Sciatic nerve (tissue), 2 donors: ENCODE measurements at regions not wholly inside any gene's neighbourhood (a gene's known extent, or its start where the extent isn't known, plus 50 kb on each side); places are given as distances from the start of the nearest gene placed in this dataset.
"Not testable (repeated sequence)": the region's sequence is repeated elsewhere in the genome, so short reads cannot be mapped to it uniquely, and the experiment has no call there.

Experiments used
- ATAC-seq: fragments of 200-7000 bp; cut with Tn5 transposase; one replicate; pipeline ENCODE4 v1.9.1; 2020; ENCODE audit warnings: mild to moderate bottlenecking, moderate library complexity
- DNase-seq: peaks from one replicate; pipeline ENCODE4 v3.0.0-alpha.2; 2020; ENCODE audit warnings: low spot score
- intact Hi-C: fragments of 100-400 bp; cut with DNase I; formaldehyde crosslinking; loops from one replicate; pipeline ENCODE4 v1.14.2; 2022
- donor health status: DM: no; HTN: no; CAD: no.
- donor health status: DM: no; HTN: no; CAD: no.

DNA sequence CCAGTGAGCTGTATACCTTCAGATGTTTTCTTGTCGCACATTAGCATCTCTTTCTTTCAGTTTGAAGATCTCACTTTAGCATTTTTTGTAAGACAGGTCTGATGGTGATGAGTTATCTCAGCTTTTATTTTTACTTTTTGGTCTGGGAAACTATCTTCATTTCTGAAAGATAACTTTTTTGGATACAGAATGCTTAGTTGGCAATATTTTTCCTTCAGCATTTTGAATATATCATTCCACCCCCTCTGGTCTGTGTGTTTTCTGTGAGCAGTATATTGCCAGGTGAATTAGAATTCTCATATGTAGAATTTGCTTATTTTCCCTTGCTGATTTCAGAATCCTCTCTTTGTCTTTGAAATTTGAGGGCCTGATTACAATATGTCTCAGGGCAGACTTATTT, 743.3 kb downstream of the PLOD2 start:
- intact Hi-C loops: loop anchor here (5.0 kb wide), 1 partner anchor 1740 kb away; no protein-coding TSS in a partner anchor
- no peak for ATAC-seq
- DNase-seq: no peak

DNA sequence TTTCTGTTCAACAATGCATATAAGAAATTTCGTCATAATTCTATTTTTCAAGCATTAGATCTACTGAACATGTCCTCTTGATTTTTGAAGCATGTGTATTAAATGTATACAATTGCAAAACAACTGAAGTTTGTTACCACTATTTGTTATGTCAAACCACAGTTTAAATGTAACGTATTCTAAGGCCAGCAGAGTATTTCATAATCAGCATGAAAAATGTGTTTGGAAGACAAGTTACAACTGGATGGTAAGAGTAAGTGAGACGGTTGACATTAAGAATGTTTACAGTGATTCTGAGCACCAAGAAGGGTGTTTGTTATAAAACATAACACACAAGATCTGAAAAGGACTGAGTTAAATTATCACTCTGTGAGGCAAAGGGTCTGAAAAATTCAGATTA, 738.4 kb downstream of the PLOD2 start:
- ATAC-seq: no peak
- no peak for DNase-seq
- intact Hi-C loops: no loop called here

DNA sequence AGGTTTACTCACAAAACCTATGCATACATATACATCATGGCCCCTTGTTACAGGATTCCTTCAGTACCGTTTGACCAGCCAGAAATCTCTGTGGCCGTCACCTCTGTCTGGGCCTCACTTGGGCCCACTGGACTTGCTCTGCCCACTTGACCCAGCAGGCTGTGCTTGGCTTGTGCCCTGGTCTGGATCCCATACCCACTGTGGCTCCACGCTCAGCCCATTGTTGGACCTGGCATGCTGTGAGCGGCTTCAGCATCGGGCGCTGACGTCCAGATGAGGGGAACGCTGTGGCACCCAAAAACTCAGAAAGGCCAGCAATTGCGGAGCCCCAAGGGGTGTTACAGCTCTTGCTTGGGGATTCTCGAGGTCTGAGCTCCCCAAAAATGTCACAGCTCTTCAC, 733.6 kb downstream of the PLOD2 start:
- intact Hi-C loops: no loop called here
- DNase-seq (no peak), ATAC-seq (no peak)

DNA sequence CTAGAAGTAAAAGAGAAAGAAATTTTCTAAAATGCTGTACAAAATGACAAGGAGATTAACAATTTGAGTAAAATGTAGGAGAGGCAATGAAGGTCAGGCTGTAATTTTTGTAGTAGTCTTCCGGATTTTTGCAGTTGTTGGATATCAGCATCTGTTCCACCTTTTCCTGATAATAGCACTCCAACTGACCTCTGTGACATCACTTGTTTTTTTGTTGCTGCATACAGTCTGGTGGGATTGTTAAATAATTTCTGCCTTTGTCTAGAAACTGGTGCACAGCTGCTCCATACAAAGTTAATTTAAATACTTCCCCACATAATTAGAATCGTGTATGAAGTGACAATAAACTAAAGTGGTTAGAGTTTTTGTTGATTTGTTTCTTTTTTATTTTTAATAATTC, 731.4 kb downstream of the PLOD2 start:
- intact Hi-C loops: no loop called here
- no peak for ATAC-seq

DNA sequence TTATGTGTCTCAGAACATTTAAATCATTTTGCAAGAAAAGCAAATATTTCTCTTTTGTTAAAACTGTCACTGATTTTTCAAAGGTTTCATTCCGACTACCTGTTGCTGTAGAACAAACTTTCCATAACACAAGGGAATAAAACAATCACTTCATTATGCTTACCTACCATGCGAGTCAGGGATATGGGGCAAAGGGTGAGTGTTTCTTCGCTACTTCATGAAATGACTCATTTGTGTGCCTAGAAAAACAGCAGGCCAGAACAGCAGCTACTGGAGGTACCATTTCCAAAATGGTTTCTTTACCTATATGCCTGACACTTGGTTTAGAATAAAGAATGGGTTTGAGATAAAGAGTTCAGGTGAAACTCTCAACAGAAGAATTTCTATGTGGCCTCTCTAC, 712.5 kb downstream of the PLOD2 start:
- intact Hi-C loops: no loop called here
- no peak for ATAC-seq
- DNase-seq: no peak

More for the DNA sequence above, 731.4 kb downstream of the PLOD2 start:
- DNase-seq: no peak

DNA sequence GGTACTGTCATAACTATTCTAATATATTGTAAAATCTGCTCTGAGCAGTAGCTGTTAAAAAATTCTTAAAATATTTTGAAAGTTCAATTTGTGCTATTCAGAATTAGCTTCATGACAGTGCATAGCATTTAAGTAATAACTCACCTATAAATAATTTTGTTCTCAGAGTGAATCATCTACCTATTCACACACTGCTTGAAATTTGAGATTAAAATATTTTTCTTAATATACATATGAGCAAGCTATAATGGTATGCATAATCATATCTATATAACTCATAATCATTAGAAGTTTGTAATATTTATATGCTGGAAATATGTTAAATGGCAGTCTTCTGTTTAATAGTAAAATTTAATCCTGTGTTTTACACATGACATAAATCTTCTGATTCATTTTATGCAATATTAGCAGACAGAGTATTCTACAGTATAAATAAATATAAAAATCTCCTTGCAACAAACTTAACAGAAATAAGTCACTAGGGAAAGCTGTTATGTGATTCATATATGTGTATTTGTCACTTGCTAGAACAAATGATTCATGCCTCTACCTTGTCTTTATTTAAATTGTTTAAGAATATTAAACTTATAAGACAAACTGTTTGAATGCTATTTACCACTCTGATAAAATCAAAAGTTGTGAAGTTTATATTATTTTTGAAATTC, 710.8 kb downstream of the PLOD2 start:
- intact Hi-C loops: no loop called here
- ATAC-seq (no peak), DNase-seq (no peak)

DNA sequence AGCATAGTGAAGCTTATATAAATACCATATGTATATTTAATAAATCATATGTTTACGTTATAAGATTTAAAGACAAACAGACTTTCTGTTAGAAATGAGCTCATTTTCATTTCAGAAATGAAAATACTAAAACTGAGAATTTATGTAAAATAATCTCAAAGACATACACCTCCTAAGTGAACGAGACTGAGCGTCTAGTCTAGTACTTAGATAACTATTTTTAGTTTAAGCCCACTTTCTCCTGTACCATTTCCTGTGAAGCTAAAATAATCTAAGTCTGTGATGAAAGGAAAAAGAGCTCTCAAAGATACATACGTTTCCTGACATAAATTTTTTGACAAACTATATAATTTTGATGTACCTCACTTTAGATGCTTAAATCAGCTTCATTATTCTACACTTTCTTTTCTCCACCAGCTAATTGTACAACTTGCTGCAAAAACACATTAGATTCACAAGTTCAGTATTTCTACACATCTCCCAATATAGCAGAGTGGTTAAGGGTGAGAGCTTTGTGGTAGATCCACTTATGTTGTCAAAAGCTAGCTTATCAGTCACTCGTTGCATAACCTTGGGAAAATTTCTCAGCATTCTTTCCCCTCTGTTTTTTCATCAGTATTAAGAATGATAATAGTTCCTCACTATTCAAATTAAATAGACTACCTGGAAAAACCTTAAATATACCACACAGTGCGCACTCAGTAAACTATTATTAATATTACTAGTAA, 703.0 kb downstream of the PLOD2 start:
- no peak for ATAC-seq
- DNase-seq: no peak
- intact Hi-C loops: no loop called here

DNA sequence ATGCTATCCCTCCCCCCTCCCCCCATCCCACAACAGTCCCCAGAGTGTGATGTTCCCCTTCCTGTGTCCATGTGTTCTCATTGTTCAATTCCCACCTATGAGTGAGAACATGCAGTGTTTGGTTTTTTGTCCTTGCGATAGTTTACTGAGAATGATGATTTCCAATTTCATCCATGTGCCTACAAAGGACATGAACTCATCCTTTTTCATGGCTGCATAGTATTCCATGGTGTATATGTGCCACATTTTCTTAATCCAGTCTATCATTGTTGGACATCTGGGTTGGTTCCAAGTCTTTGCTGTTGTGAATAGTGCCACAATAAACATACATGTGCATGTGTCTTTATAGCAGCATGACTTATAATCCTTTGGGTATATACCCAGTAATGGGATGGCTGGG, 701.3 kb downstream of the PLOD2 start:
- ATAC-seq, DNase-seq, intact Hi-C loops: not testable (repeated sequence)

DNA sequence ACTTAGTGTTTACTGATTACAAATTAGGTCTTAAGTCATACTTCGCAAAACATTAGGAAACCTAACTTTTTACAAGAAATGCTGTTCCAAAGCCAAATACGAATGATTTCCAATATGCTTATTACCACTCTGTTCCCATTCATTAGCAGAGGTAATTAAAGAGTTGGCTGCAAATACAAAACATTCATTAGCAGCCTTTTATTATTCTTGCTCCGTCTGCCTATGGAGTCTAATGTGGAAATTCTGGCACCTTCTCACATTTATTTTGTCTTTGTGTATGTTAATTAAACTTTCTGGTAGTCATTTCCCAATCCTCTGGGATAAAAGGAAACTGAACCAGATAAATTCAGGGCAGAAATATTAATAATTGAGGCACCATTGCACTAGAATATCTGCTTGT, 689.0 kb downstream of the PLOD2 start:
- ATAC-seq: no peak
- no peak for DNase-seq
- intact Hi-C loops: no loop called here

DNA sequence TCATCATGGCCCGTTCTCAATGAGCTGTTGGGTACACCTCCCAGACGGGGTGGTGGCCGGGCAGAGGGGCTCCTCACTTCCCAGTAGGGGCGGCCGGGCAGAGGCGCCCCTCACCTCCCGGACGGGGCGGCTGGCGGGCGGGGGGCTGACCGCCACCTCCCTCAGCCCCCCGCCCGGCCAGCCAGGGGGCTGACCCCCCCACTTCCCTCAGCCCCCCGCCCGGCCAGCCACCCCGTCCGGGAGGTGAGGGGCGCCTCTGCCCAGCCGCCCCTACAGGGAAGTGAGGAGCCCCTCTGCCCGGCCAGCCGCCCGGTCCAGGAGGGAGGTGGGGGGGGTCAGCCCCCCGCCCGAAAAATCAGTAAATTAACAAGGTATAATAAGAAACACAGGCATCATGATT, 678.2 kb downstream of the PLOD2 start:
- DNase-seq, intact Hi-C loops, ATAC-seq: not testable (repeated sequence)

DNA sequence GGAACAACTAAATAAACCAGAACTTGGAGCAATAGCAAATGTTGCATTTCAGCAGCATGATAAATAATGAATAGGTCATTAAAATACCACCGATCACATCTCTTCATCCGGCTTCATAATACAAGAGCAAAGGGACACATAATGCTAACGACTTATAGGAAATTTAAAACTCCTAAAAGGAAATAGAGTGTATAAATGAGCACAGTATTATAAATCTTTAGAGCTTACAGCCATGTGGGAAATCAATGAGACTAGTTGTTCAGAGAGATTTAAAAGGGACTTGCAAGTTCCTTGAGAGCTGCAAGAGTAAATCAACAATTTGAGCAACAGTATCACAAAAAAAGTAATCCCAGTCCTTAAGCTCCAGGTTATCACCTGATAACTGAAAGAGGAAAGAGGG, 677.0 kb downstream of the PLOD2 start:
- intact Hi-C loops: no loop called here
- DNase-seq (no peak), ATAC-seq (no peak)

DNA sequence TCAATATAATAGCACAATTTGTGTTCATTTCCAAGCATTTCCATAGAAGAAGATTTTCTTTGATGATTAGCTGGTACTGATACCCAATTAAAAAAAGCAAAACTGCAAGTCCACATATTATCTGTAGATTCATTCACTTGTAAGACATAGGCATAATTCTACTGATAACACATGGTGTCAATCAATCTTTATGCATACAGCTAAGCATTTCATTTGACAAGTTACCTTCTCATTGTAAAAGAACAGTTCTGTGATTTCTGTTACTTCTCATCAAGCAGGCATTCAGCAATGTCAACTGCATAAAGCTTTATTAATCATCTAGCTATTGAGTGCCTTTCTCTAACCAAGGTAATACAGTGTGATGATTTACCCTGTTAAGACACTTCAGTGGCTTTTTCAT, 672.0 kb downstream of the PLOD2 start:
- intact Hi-C loops: no loop called here
- ATAC-seq (no peak), DNase-seq (no peak)

DNA sequence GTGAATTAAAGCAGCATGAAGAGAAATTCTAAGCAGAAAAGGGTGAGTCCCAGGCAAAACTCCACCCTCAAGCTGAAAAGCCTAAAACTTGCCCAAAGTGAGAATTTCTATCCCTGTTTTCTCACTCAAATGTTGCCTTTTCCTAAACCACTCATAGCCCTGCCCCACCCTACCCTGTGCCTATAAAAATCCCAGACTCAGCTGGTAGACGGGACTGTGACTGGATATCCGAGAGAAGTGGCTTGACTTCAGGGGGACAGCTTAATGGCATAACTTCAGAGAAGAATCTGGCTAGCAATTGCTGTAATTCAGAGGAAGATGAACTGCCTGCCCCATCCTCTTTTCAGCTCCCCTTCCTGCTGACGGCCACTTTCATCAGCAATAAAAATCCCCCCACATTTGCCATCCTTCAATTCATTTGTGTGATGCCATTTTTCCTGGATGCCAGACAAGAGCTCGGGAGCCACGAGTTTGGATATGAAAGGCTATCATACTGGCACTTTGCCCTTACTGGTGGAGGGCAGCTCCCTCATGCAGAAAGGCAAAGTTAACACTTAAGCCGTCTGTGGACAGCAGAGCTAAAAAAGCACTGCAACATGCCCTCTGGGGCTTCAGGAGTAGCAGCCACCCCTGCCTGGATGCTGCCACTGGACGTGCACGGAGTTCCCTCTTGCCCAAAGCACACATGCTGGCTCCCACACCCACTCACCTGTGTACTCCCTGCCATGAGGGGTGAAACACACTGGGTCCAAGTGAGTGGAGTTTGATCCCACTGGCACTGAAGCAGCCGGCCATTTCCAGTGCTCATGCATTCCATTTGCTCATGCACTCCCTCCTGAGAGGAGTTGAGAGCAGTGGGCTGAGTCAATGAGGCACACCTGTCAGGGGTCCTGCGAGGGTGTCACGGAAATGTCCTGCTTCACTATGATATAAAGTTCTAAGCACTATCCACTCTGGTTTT, 670.6 kb downstream of the PLOD2 start:
- DNase-seq (no peak), ATAC-seq (no peak)
- intact Hi-C loops: no loop called here

DNA sequence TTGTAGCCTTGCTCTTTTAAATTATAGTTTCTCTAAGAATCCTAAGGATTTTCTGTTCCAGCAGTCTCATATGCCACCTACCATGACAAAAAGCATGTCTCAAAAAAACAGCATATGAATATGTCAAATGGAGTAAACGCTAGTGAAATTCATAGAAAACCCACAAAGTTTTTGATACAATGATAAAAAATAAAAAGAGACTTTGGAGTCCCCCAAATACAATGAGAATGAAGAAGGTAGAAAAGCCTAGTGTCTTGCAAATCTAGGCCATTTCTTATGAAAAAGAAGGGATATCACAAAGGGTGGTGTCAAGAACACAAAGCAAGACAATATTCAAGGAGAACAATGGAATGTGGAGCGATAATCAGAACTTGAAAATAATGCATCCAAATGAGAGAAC, 668.5 kb downstream of the PLOD2 start:
- DNase-seq (no peak), ATAC-seq (no peak)
- intact Hi-C loops: no loop called here

DNA sequence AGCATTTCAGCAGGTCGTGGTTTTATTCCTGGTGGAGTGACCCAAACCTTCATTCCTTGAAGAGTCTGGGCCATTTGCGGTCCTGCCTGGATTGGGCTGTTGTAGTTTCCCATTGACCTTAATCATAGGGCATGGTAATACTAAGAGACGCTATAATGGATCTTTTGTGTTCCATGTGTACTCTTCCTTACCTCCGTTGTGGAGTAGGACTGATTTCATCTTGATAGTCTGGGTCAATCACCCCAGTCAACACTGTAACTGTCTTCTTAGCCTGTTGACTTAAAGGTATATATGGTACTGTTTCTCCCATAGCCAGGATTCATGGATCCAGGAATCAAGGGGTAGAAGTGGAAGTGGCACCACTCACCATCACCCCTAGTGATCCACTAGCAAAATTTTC, 643.6 kb downstream of the PLOD2 start:
- ATAC-seq, intact Hi-C loops, DNase-seq: not testable (repeated sequence)

DNA sequence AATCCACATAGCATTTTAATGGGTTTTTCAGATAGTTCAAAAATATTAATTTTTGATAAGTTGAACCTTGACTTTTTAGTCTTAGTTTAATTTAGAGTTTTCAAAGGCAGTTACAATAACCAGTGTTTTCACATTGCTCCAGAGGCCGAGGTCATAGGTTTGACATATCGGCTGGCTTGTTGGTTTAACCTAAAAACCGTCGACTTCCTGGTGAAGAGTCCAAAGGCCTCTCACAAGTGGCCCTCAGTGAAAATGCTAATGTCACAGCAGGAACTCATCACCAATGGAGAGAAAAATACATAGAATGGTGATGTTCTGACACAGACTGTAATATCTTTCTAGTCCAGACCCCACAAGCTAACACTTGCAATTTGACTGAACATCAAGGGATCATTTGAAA, 642.3 kb downstream of the PLOD2 start:
- no peak for DNase-seq
- ATAC-seq: no peak
- intact Hi-C loops: no loop called here

DNA sequence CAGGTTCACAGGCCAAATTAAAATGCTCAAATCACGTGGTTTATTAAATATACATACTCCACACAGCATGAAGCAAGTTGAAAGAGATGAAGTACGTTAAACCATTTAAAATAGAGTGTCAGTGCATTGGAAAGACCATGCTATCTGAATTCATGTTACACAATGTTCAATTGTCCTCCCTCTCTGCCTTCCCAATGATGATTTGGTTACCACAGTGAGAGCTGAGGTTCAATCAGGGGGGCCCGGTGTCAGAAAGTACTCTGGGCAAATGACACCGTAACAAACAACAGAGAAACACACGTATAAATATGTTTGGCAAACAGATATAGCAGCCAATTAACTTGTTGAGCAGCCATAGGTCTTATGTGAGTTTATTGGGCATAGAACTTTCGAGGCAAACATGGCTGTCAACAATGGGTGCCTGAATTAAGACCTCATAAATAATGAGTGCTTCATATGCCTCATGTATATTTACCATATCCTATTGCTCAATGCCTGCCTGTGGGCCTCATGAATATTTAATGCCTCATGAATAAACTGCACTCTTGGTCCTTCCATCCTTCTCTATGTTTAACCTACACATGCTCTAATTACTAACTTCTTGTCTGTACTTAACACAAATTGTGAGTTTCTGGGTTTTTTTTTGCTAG, 641.5 kb downstream of the PLOD2 start:
- intact Hi-C loops: no loop called here
- DNase-seq: no peak
- no peak for ATAC-seq

DNA sequence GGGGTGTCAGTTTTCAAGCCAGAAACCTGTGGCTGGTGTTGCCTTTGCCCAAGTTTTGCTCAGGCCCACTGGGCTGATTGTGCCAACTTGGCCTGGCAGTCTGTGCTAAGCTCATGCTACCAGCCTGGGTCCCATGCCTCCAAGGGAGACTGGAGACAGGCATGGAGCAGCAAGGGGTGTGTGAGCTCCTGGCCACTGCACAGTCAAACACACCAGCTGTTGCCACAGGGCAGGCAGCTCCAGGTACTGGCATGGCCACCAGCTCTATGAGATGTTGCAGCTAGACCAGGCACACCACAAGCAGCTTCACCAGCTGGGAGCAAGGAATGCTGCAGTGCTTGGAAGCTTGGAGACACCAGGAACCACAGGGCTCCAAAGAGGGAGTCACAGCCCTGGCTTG, 638.8 kb downstream of the PLOD2 start:
- intact Hi-C loops: no loop called here
- DNase-seq (no peak), ATAC-seq (peak; percentile 41)

DNA sequence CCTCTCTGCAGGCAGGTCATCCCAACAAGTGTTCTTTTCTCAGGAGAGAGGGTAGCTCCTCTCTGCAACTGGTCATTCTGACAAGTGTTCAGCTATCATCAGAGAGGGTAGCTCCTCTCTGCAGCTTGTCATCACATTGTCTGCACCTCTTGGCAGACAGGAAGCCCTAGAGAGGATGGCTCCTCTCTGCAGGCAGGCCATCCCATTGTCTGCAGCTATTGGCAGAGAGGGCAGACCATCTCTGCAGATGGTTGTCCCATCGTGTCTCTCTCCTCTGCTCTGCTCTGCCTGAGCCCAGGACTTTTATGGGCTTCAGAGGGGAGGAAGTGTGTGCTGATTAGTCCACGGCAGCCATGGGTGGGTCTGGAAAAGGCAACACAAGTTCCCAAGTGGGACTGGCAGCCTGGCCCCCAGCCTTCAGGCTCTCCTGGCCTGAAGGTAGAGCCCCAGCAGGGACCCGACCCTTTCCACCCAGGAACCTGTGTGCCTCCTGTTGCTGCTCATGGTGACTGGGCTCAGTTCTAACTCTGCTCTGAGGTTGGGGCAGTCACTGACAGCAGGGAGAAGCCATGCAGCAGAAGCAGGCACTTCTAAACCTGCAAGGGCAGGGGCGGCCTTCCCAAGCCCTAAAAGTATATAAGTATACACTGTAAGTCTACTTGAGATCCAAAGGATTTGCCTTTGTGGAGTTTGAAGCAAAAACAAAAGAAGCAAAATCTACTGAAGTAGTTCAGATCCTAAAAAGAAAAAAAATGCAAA, 637.9 kb downstream of the PLOD2 start:
- DNase-seq: no peak
- intact Hi-C loops: no loop called here
- ATAC-seq: no peak
